NB4 (cell line): ENCODE measurements at regions not wholly inside any gene's neighbourhood (a gene's known extent, or its start where the extent isn't known, plus 50 kb on each side); places are given as distances from the start of the nearest gene placed in this dataset.

ENCODE experiments used
- DNase-seq: peaks from one replicate; pipeline ENCODE4 v3.0.0; 2010; ENCODE audit warnings: low read depth
- H3K4me3 ChIP-seq: one replicate; pipeline ENCODE4 v1.5.1; 2011; ENCODE audit warnings: mild to moderate bottlenecking, low read depth, low read length, moderate library complexity
- CTCF ChIP-seq: IDR thresholded peaks from one replicate; pipeline ENCODE4 v1.5.1; 2012; ENCODE audit warnings: low read depth, low read length
- MAX ChIP-seq: IDR thresholded peaks from 2 replicates; pipeline ENCODE4 v1.6.1; 2011; ENCODE audit warnings: low read depth, low read length
- MYC ChIP-seq: IDR thresholded peaks from 2 replicates; pipeline ENCODE4 v1.6.1; 2011; ENCODE audit warnings: low read depth, low read length
- POLR2A ChIP-seq: IDR thresholded peaks from 2 replicates; pipeline ENCODE4 v1.6.1; 2011; ENCODE audit warnings: mild to moderate bottlenecking; ENCODE audit not compliant: insufficient read length; ENCODE audit errors: extremely low read depth

DNA sequence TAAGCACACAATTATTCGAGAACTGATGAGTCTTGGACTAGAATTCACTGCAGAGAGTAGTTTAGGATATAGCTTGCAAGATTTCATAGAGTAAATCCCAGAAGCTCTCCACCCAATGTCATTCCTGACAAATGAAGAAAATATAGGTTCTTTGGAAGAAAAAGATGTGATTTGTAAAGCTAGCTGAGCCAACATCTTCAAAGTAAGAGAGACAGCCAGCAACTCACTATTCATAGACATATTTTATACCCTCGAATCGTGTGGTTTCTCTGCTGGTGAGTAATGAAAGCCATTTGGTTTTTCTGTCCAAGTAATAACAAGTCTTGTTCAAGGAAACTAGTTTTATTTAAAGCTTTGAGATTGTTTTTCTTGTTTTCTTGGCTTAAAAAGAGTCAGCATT lies 165.7 kb upstream of the SYT6 start:
- no peak overlapping the region for H3K4me3 ChIP-seq
- no peak for TF ChIP-seq POLR2A
- no peak for TF ChIP-seq MYC
- TF ChIP-seq MAX = no peak
- no peak for TF ChIP-seq CTCF
- no peak for DNase-seq

DNA sequence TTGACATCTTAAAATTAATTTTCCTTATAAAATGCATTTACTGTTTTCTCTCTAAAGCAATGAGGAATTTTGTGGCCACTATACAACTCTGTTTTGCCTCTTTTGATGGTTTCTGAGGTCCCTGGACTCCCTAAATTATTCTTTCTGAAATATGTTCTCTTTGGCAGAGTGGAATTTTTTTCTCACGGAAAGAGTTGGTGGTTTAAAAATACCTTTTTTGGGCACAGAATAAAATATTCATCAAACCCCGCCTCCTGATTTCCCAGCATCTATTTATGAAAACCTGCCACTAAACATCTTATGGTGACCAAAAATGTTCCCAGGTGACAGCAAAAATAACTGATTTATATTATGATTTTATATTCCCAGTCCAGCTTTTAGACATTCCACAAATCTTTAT lies 165.3 kb upstream of the SYT6 start:
- H3K4me3 ChIP-seq = no peak overlapping the region
- DNase-seq = no peak

DNA sequence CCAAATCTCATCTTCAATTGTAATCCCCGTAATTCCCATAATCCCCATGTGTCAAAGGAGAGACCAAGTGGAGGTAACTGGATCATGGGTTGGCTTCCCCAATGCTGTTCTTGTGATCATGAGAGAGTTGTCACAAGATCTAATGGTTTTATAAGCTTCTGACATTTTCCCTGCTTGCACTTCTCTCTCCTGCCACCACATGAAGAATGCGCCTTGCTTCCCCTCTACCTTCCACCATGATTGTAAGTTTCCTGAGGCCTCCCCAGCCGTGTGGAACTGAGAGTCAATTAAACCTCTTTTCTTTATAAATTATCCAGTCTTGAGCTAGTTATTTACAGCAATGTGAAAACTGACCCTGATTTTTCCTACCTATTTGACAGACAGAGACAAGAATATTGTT lies 162.5 kb upstream of the SYT6 start:
- TF ChIP-seq MYC (no peak), CTCF (no peak), MAX (no peak), POLR2A (no peak)
- H3K4me3 ChIP-seq = no peak overlapping the region
- no peak for DNase-seq

More for the DNA sequence above, 165.3 kb upstream of the SYT6 start:
- TF ChIP-seq MAX (no peak), MYC (no peak), CTCF (no peak), POLR2A (no peak)

GRCh38 chr1:114315631-114316030 lies 162.0 kb upstream of the SYT6 start:
- DNase-seq = no peak
- no peak overlapping the region for H3K4me3 ChIP-seq
- TF ChIP-seq MYC = no peak

GRCh38 chr1:114314576-114314975 lies 160.9 kb upstream of the SYT6 start:
- DNase-seq = no peak

DNA sequence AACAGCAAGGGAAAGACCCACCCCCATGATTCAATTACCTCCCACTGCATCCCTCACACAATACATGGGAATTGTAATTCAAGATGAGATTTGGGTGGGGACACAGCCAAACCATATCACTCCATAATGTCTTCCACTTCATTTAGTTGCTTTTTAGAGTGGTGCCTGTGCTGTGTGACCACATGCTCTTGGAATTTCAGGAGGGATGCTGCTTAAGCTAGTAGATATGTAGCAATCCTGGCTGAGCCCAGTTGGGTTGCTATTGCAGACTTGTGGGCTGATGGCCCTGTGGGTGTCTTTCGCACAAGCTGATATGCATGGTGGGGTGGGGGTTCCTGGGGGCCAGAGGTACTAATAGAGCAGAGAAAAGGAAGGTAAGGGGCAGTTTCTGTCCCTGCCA lies 160.4 kb upstream of the SYT6 start:
- DNase-seq = no peak
- no peak overlapping the region for H3K4me3 ChIP-seq
- no peak for TF ChIP-seq MYC
- TF ChIP-seq CTCF = no peak
- no peak for TF ChIP-seq POLR2A
- no peak for TF ChIP-seq MAX

More at GRCh38 chr1:114314576-114314975, 160.9 kb upstream of the SYT6 start:
- TF ChIP-seq POLR2A (no peak), MAX (no peak), MYC (no peak), CTCF (no peak)
- H3K4me3 ChIP-seq = no peak overlapping the region

DNA sequence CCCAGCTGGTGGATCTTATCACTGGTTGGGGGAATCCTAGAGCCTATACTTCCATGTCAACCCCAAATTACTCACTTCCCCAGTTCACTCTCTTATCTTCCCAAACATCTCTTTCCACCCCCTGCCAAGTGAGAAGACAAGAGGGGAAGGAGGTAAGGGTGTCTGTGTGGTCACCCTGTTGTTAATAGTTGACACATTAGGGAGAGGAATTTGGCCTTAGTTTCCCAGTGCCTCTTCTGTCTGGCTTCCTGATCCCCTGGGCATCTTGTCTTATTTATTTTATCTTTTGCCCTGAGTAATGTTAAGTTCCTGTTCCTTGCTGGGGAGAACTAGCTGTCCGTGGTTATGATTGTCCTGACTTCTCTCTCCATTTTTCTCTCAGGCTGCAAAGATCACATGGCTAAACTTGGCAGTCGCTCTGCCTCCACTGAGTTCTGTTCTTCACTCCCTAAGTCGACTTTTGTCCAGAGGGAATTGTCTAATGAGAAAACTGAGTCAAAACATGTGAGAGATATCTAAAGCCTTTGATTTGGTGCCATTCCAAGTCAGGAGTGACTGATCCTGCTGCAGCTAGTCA lies 157.1 kb upstream of the SYT6 start:
- no peak for TF ChIP-seq CTCF
- TF ChIP-seq MYC = no peak
- no peak for TF ChIP-seq MAX
- no peak for TF ChIP-seq POLR2A
- H3K4me3 ChIP-seq = no peak overlapping the region
- no peak for DNase-seq
